Tibial artery (tissue), 4 donors: ENCODE measurements at regions not wholly inside any gene's neighbourhood (a gene's known extent, or its start where the extent isn't known, plus 50 kb on each side); places are given as distances from the start of the nearest gene placed in this dataset.

Source experiments
- DNase-seq, 2 donors: peaks; one replicate each; pipeline ENCODE4 v3.0.0-alpha.2; 2019
- H3K27ac ChIP-seq, 2 donors: fragments of 200-600 bp; sonication (generic) in 1 of 2; 1 replicate in 1 of 2; 2 replicates in 1 of 2; pipeline ENCODE4 v1.5.1; 2018 to 2019; ENCODE audit warnings: mild to moderate bottlenecking in 1 of 2
- H3K27me3 ChIP-seq, 2 donors: fragments of 200-600 bp; sonication (generic) in 1 of 2; one replicate each; pipeline versions ENCODE4 v1.5.1 to v1.6.0; 2016 to 2019
- H3K36me3 ChIP-seq, 3 donors: fragments of 200-600 bp; sonication (generic) in 2 of 3; one replicate each; pipeline ENCODE4 v1.5.1; 2016 to 2019; ENCODE audit warnings: mild to moderate bottlenecking in 2 of 3
- H3K4me1 ChIP-seq, 4 donors: fragments of 200-600 bp; sonication (generic) in 2 of 4; 1 replicate in 3 of 4; 2 replicates in 1 of 4; pipeline ENCODE4 v1.5.1; 2016 to 2019
- H3K4me3 ChIP-seq, 2 donors: fragments of 200-600 bp; sonication (generic) in 1 of 2; 1 replicate in 1 of 2; 2 replicates in 1 of 2; pipeline ENCODE4 v1.5.1; 2018 to 2019; ENCODE audit warnings: mild to moderate bottlenecking in 2 of 2
- H3K9me3 ChIP-seq, 3 donors: fragments of 200-600 bp; sonication (generic) in 1 of 3; one replicate each; pipeline ENCODE4 v1.5.1; 2016 to 2019
- intact Hi-C: fragments of 100-400 bp; cut with DNase I; formaldehyde crosslinking; loops from one replicate; pipeline ENCODE4 v1.15.0; 2023; ENCODE audit warnings: low total_unique reads
- TF ChIP-seq, protein P1 (sequence below), 2 experiments: fragments of 200-600 bp in 1 of 2; fragments of 450-650 bp in 1 of 2; IDR thresholded peaks; one replicate each; pipeline ENCODE4 v1.5.1; 2017 to 2019; ENCODE audit warnings: antibody characterized with exemption in 2 of 2, mild to moderate bottlenecking in 1 of 2, moderate library complexity in 1 of 2

DNA sequence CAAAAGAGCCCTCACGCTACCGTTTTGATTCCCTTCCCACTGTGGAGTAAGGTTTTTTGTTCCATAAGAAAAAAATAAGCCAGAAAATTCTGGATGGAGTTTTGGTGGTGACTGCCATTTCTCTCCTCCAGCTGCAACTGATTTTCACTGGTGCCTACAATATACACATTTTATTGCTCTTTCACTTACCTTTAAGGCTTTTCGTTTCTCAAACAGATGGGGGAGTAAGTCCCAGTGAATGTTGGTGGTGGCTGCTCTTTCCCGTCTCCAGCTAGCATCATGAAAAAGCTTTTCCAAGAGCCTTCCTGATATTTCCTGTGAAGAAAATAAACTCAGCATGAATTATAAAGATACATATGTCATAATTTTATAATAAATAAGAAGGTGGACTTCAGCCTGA is 932.5 kb upstream of the PIK3C3 start:
- DNase-seq = no peak
- no peaks in the 10 kb centered on the region for H3K36me3 ChIP-seq
- H3K4me3 ChIP-seq = no peak overlapping the region
- H3K27ac ChIP-seq = no peak overlapping the region
- H3K4me1 ChIP-seq = no peaks in the 10 kb centered on the region
- no peaks in the 10 kb centered on the region for H3K27me3 ChIP-seq
- TF ChIP-seq, protein P1, sequence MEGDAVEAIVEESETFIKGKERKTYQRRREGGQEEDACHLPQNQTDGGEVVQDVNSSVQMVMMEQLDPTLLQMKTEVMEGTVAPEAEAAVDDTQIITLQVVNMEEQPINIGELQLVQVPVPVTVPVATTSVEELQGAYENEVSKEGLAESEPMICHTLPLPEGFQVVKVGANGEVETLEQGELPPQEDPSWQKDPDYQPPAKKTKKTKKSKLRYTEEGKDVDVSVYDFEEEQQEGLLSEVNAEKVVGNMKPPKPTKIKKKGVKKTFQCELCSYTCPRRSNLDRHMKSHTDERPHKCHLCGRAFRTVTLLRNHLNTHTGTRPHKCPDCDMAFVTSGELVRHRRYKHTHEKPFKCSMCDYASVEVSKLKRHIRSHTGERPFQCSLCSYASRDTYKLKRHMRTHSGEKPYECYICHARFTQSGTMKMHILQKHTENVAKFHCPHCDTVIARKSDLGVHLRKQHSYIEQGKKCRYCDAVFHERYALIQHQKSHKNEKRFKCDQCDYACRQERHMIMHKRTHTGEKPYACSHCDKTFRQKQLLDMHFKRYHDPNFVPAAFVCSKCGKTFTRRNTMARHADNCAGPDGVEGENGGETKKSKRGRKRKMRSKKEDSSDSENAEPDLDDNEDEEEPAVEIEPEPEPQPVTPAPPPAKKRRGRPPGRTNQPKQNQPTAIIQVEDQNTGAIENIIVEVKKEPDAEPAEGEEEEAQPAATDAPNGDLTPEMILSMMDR (IDR thresholded peaks at IDR 0.05) = no peak
- H3K9me3 ChIP-seq = no peaks in the 10 kb centered on the region
- intact Hi-C loops = no loop called here

DNA sequence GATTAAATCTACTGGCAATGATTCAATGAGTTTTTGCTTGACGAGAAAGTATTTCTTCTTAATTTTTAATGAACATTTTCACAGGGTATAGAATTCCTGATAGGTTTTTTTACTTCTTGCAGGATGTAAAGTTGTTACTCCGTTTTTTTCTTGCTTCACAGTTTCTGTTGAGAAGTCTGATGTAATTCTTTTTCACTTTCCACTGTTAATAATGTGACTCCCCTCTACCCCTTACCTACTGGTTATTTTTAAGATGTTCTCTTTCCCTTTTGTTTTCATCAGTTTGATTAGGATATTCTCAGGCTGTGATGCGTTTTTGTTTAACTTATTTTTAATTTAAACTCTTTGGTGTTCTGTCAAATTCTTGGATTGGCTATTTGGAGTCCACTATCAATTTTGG is 933.9 kb upstream of the PIK3C3 start:
- DNase-seq = no peak
- TF ChIP-seq, protein P1 (IDR thresholded peaks at IDR 0.05) = no peak
- Histone ChIP-seq H3K4me1 (no peaks in the 10 kb centered on the region), H3K27ac (no peak overlapping the region), H3K4me3 (no peak overlapping the region), H3K36me3 (no peaks in the 10 kb centered on the region), H3K27me3 (no peaks in the 10 kb centered on the region), H3K9me3 (no peaks in the 10 kb centered on the region)
- intact Hi-C loops = no loop called here

DNA sequence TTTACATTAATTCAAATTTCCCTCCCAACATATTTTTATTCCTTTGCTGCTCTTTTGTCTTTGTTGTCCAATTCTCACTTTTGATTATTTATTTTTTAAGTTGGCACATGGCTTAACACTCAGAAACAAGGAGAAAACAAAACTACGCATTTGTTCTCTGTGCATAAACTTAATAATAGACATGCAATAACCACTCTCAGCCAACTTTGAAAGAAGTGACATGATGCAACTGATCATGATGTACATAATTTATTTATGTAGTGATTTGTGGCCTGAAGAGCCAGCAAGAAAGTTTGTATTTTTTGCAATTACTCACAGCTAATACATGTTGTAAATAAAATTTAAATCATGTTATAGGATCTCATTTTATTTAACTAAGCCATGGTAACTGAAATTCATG is 942.8 kb upstream of the PIK3C3 start:
- no peaks in the 10 kb centered on the region for H3K27me3 ChIP-seq
- H3K9me3 ChIP-seq = no peaks in the 10 kb centered on the region
- H3K4me1 ChIP-seq = no peaks in the 10 kb centered on the region
- H3K4me3 ChIP-seq = no peak overlapping the region
- TF ChIP-seq, protein P1 (IDR thresholded peaks at IDR 0.05) = no peak
- no peak for DNase-seq
- no peaks in the 10 kb centered on the region for H3K36me3 ChIP-seq
- intact Hi-C loops = no loop called here
- H3K27ac ChIP-seq = no peak overlapping the region

DNA sequence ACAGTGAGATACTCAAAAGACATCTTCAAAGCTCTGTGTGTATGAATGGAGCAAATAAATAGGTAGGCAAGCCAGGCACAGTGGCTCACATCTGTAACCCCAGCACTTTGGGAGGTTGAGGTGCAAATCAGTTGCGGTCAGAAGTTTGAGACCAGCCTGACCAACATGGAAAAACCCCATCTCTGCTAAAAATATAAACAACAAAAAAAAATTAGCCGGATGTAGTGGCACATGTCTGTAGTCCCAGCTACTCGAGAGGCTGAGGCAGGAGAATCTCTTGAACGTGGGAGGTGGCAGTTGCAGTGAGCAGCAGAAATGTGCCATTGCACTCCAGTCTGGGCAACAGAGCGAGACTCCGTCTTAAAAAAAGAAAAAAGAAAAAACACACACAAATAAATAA is 945.1 kb upstream of the PIK3C3 start:
- TF ChIP-seq, protein P1 (IDR thresholded peaks at IDR 0.05) = no peak
- Histone ChIP-seq H3K9me3 (no peaks in the 10 kb centered on the region), H3K36me3 (no peaks in the 10 kb centered on the region), H3K27me3 (no peaks in the 10 kb centered on the region), H3K27ac (no peak overlapping the region), H3K4me1 (no peaks in the 10 kb centered on the region), H3K4me3 (no peak overlapping the region)
- intact Hi-C loops = no loop called here
- no peak for DNase-seq

DNA sequence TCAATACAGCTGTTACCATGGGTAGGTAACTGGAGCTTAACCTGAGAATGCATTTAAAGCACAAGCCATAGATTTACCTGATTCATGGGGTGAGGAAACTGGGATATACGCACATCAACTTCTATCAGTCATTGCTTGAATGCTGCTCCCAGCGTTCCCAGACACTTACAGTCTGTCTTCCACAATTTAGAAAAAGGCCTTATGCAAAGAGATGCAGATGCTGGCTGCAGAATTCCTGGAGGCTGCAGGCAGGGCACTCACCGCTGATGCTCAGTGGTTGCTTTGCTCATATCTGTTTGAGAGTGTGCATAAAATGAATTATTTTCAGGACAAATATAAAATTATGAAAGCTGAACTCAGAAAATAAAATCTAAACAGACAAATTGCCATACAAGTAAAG is 950.7 kb upstream of the PIK3C3 start:
- intact Hi-C loops = no loop called here
- TF ChIP-seq, protein P1 (IDR thresholded peaks at IDR 0.05) = no peak
- no peak overlapping the region for H3K4me3 ChIP-seq
- no peak overlapping the region for H3K27ac ChIP-seq
- H3K9me3 ChIP-seq = no peaks in the 10 kb centered on the region
- no peaks in the 10 kb centered on the region for H3K36me3 ChIP-seq
- H3K27me3 ChIP-seq = no peaks in the 10 kb centered on the region
- H3K4me1 ChIP-seq = peaks cover 0 to 6% (median 0%) of the 10 kb centered on the region in 4 donors
- DNase-seq = no peak

DNA sequence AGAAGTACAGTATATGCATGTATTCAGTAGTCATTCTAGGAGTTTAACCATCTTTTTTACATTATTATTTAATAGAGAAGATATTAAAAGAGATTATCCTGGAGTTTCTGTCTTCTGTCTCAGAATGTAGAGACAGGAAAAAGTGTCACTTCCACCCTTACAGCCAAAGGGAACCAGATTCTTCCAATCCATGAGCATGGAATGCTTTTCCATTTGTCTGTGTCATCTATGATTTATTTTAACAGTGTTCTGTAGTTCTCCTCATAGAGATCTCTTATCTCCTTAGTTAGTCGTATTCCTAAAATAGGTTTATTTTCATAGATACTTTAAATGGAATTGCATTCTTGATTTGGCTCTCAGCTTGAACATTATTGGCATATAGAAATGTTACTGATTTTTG is 959.5 kb upstream of the PIK3C3 start:
- TF ChIP-seq, protein P1 (IDR thresholded peaks at IDR 0.05) = no peak
- intact Hi-C loops = no loop called here
- no peaks in the 10 kb centered on the region for H3K9me3 ChIP-seq

More for the DNA sequence above, 959.5 kb upstream of the PIK3C3 start:
- no peak for DNase-seq
- Histone ChIP-seq H3K27ac (no peak overlapping the region), H3K4me1 (no peaks in the 10 kb centered on the region), H3K36me3 (no peaks in the 10 kb centered on the region), H3K27me3 (no peaks in the 10 kb centered on the region), H3K4me3 (no peak overlapping the region)
